ENCODE measurements at regions not wholly inside any gene's neighbourhood (a gene's known extent, or its start where the extent isn't known, plus 50 kb on each side); places are given as distances from the start of the nearest gene placed in this dataset.

DNA sequence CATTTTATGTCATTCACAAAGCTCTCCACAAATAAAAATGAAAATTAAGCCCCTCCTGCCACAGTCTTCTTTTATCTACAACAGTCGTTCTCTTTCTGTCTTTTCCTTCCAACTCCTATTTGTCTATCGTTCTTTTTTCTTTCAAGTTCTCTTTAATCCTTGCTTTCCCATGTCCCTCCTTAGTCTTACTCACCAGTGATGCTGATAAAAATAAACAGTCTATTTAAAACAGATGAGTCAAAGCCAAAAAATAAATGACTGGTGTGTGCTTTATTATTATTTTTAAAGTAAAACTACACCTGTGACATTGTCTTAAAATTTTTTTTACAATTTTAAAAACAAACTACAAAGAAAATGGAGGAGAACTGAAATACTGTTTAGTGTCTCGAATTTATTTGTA lies 137.1 kb upstream of the TMEM161B start:
- intact Hi-C loops (cut with micrococcal nuclease): no loop called here

- intact Hi-C loops (cut with micrococcal nuclease): no loop called here
Observed at GRCh38 chr5:88404405-88404804, 135.8 kb upstream of the TMEM161B start.

- intact Hi-C loops (cut with micrococcal nuclease): no loop called here
Observed at GRCh38 chr5:88401686-88402085, 133.0 kb upstream of the TMEM161B start.

- intact Hi-C loops (cut with micrococcal nuclease): no loop called here
Observed at GRCh38 chr5:88401228-88401627, 132.6 kb upstream of the TMEM161B start.

DNA sequence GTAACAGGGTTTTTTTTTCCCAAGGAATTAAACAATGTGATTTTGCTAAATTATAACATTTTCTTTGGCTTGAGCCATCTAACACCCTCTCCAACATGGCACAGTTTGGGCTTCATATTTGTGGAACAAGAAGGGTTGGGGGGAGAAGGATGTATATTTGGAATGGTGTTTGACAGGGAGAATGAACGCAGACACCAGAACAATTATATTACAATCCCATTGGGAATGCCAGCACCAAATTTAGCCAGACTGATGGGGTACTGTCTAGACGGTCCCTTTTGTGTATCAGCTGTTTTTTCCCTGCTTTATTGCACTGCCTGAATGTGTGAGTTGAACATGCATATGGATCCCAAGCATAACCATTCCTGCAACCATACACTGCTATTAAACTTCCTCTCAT lies 130.9 kb upstream of the TMEM161B start:
- intact Hi-C loops (cut with micrococcal nuclease): loop anchor here (10.0 kb wide), 1 partner anchor 255 kb away; no protein-coding TSS in a partner anchor

GRCh38 chr5:88398316-88398715 lies 129.7 kb upstream of the TMEM161B start:
- intact Hi-C loops (cut with micrococcal nuclease): loop anchor here (10.0 kb wide), 1 partner anchor 254 kb away; no protein-coding TSS in a partner anchor

GRCh38 chr5:88396751-88397281 lies 128.2 kb upstream of the TMEM161B start:
- intact Hi-C loops (cut with micrococcal nuclease): loop anchor here (10.0 kb wide), 1 partner anchor 252 kb away; no protein-coding TSS in a partner anchor

DNA sequence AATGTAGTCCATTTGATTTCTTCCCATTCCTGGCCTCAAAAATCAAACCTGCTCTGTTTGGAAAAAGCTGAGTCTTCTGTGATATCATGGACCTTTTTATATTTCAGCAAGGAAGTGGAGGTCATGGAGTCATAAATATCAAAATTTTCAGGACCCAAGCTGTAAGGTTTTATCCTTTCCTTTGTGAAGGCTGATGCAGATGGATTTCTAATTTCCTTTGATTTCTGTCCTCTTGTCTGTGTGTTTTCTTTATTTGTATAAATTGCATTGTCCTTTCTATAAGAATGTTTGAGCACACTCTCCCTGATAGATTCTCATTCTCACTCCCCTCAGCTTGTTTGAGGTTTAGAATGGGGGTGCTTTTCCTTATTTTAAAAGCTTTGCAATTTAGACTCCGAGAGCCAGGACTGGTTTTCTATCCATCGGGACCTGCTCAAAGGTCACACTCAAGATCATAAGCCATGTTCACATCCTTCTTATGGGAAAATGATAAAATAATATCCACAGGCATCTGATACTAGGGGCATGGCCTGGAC lies 127.4 kb upstream of the TMEM161B start:
- intact Hi-C loops (cut with micrococcal nuclease): loop anchor here (10.0 kb wide), 1 partner anchor 251 kb away; no protein-coding TSS in a partner anchor

GRCh38 chr5:88395264-88395663 lies 126.6 kb upstream of the TMEM161B start:
- intact Hi-C loops (cut with micrococcal nuclease): loop anchor here (10.0 kb wide), 1 partner anchor 250 kb away; no protein-coding TSS in a partner anchor

DNA sequence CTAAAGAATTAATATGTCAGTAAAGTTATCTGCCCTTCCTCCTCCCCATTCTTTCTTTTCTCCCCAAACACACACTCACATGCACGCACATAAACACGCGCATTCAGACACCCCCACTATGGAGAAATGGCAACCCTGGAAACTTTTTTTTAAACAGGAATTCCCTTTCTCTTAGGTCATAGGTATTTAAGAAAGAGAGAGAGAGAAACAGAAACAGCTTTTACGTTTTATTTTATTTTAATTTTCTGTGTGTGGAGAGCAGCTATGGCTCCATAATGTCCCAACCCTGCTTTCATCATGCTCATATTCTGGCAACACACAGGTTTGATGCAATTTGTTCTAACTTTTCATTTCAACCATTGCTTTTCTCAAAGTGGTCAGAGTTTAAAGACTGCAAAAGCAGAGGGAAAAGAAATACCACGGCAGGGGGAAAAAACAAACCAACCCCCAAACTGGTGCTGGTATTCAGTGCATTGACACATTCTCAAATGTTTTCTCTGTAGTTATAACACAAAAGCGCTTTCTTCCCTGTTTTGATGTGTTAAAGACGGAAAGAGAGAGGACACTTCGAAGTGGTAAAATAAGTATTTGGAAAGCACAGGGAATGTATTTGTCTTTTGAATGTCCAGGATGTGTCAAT lies 126.0 kb upstream of the TMEM161B start:
- intact Hi-C loops (cut with micrococcal nuclease): loop anchor here (10.0 kb wide), 1 partner anchor 250 kb away; no protein-coding TSS in a partner anchor

DNA sequence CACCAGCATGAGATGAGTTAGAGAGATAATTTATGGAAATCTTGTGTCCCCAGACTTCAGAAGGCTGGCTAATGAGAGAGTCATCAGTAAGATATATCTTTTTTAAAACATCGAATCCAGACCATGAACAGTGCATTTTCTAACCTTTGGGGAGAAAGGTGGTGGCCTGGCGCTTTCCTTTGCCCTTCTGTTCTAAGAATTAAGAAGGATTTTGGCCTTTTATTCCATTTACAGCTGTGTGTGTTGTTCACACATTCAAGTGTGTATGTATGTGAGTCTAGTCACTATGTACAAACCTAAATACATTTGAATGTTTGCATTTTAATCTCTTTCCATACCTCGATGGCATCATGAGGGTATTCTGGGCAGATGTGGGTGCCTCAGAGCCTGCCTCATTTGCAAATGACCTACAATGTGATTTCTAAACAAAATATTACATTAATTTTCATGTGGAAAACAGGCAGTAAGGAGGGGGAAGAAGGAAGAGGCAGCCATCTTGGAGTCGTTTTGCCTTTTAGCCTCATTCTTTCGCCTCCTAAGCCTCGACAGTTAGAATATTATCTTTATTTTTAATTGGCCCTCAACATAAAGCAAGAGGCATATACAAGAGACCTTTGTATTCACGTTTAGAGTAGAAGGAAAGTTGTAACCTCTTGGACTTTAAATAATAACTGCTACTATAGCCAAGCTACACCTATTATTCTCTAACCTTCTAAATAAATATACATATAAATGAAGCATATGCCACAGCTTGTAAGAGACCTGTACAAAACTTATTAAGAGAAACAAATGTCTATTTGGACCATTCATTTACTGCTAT lies 125.3 kb upstream of the TMEM161B start:
- intact Hi-C loops (cut with micrococcal nuclease): loop anchor here (10.0 kb wide), 1 partner anchor 249 kb away; no protein-coding TSS in a partner anchor

DNA sequence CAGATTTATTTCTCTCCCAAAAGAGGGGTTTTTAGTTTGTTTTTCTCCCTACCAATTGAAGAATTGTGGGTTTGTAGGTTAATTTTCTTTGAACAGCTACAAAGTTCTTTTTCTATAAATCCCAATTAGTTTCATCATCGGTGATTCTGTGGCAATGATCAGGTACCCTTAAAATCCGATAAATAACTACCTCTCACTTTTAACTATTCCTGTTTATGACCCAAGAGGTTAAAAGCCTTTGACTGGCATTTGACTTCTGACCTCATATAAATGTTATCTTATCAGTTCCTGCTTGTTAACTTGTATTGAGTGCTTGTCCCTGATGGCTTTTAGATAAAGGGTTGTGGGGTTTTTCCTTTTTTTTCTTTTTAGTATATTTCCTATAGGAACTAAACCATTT lies 124.4 kb upstream of the TMEM161B start:
- intact Hi-C loops (cut with micrococcal nuclease): loop anchor here (10.0 kb wide), 1 partner anchor 248 kb away; no protein-coding TSS in a partner anchor

DNA sequence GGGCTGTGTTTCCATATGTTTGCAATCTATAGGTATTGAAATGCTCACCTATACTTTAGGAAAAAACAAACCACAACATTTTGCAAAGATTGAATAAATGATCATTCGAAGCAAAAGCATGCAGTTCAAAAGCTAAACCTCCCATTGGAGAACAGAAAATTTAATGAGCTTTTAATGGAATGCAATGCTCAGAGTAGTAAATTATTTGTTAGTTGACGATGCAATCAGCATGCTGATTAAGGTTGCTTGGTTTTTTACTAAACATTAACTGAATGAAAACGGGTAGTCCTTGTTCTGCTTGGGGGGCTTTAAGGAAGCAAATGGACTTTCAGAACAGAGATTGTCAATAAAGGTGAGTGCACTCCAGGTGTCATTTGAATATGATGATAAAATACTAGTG lies 123.3 kb upstream of the TMEM161B start:
- intact Hi-C loops (cut with micrococcal nuclease): loop anchor here (10.0 kb wide), 1 partner anchor 247 kb away; no protein-coding TSS in a partner anchor

DNA sequence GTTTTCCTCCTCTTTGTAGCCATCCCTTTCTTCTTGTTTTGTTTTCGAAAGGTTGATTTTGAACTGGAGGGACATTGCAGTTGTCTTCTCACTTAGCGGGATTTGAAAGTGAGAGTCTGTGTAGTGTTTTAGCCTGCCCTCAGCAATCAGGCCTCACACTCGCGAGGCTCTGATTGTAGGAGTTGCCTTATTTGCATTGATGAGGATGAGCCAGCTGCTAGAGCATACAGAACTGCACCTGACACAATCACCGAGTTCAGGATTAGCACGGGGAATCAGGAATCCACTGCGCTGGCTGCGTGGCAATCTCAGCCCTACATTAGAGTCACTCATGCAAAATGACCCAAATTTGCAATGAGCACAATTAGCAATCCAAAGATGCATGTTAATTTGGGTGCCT lies 122.5 kb upstream of the TMEM161B start:
- intact Hi-C loops (cut with micrococcal nuclease): loop anchor here (10.0 kb wide), 1 partner anchor 246 kb away; no protein-coding TSS in a partner anchor

DNA sequence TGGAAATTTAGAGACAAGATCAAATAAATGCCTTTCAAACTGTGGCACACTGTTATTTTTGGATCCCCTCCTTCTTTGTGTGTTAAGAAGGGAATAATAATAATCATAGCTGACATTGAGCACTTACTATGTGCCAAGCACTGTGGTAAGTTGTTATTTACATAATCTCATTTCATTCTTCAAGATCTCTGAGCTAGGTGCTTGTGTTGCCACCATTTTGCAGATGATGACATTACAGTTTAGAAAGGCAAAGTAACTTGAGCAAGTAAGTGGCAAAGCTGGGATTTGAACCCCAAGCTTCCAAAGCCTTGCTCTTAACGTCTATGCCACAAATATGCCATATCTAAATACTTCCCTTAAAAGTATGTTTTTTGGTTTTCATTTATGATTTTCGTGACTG lies 121.8 kb upstream of the TMEM161B start:
- intact Hi-C loops (cut with micrococcal nuclease): loop anchor here (10.0 kb wide), 1 partner anchor 246 kb away; no protein-coding TSS in a partner anchor

DNA sequence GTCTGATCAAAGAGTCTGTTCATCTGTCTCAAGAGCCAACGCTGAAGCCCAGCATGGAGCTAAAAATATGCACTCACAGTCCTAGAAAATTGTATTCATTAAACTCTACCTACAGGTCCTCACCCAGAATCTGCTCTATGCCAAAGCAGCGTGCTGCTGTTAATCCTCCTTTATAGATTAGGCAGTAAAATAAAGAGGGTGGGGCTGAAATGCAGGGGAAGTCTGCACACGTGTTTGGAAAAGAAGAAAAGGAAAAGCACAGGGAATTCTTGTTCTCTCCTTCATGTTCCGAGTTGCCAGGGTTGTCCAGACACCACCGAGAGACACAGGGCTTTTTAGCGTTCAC lies 121.4 kb upstream of the TMEM161B start:
- intact Hi-C loops (cut with micrococcal nuclease): loop anchor here (10.0 kb wide), 1 partner anchor 245 kb away; no protein-coding TSS in a partner anchor

DNA sequence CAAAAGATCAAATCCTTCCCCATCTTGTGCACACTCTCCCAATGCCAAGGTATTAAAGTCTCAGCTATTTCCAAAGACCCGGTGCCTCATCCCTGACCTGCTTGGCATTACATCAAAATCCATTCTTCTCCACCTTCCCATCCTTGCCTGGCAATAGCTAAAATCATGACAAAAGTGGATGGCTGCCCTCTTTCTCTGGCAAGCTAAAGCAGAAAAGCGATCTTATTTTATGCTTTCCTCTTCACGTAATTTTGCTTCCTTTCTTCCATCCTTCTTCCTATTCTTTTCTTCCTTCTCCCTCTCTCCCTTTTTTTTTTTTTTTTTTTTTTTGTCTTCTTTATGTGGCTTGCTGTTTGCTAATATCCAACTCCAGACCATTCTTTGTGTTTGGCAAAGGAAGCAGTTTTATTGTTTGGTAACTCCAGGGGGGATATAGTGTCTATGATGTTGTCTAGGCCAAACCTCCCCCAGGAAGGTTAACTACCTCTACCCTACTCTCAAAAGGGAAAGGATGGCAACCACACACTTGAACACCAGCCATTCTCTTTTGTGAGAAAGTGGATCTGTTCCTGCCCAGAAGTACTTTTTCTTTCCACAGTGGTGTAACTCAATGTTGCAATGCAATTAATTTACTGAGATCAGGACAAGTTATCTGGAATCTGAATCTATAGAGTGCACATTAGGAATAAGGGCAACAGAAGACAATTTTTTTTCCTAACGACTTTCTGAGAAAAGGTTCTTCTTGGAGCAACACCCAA lies 120.9 kb upstream of the TMEM161B start:
- intact Hi-C loops (cut with micrococcal nuclease): loop anchor here (10.0 kb wide), 1 partner anchor 245 kb away; no protein-coding TSS in a partner anchor

DNA sequence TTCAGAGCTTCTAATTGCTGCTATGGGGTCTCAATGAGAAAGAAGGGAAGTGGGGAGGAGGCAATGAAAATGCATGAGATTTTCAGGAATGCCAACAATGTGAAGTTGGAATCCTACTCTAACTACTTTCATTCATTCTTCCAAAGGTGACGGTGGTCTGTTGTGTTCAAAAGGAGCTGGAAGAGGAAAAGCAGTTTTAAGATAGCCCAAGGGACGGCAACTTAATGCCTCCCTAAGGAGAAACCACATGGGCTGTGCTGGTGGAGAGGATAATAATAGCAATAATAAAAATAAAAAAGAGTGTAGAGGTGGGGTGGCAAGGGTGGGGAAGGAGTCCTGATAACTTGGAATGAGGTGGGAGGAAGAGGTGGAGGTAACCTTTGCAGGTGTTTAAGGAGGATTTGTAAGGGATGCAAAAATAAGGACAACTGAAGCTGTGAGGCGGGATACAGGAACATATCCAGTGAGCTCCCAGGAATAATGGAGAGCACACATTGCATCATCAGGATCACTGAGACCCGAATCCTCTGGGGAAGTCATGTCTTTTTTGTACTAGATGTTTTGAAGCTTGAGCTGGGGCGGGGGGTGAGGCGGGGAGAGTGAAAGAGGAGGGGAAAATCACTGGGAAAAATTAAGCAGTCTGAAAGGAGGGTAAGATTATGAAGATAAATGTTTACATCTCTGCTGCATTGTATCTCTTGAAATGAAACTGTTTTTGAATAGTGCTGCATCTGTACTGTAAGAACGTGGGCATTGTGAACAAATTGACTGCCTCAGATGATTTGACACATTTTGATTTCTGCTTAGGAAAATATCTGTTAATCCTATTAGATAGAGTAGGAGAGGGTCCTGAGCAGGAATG lies 120.1 kb upstream of the TMEM161B start:
- intact Hi-C loops (cut with micrococcal nuclease): no loop called here

- intact Hi-C loops (cut with micrococcal nuclease): no loop called here
Observed at GRCh38 chr5:88384886-88385285, 116.2 kb upstream of the TMEM161B start.

DNA sequence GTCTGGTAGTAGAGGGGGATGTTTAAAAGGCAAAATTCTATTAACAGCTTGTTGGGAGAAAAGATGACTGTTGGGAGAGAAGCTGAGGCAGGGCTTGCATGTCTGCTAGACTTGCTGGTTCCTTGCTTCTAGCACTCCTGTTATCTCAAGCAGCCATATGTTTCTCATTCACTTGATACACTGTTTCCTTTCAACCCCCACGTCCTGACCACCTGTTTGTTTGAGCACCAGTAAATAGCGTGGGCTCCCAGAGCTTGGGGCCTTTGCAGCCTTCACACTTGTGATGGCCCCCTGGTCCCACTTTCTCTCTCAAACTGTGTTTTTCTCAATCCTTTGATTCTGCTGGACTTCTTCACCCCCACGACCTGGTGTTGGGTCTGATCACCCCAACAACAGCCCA lies 111.7 kb upstream of the TMEM161B start:
- intact Hi-C loops (cut with micrococcal nuclease): no loop called here

All from T-helper 2 cell treated with Interferon-gamma antibody and Interleukin-4, amounts not matched to agents 100 ng/mL and 5 ng/mL, for 36 hours (primary cell).